ENCODE measurements at regions not wholly inside any gene's neighbourhood (a gene's known extent, or its start where the extent isn't known, plus 50 kb on each side); places are given as distances from the start of the nearest gene placed in this dataset.

GRCh38 chr6:167643223-167643622 is 183.5 kb upstream of the AFDN start:
- Histone ChIP-seq H3K4me1 (ENCODE audit: control insufficient read depth in 3 of 3, insufficient read depth in 2 of 3, low read depth in 1 of 3, low read length in 2 of 3) (peaks cover 0 to 3% (median 0%) of the 10 kb centered on the region in 3 donors), H3K4me3 (ENCODE audit: low read depth in 1 of 3, low read length in 3 of 3) (no peak overlapping the region), H3K36me3 (ENCODE audit: control insufficient read depth in 3 of 3, insufficient read depth in 2 of 3, low read depth in 1 of 3, low read length in 3 of 3) (no peaks in the 10 kb centered on the region), H3K27me3 (ENCODE audit: control insufficient read depth in 3 of 3, insufficient read depth in 3 of 3, low read length in 3 of 3) (no peaks in the 10 kb centered on the region), H3K27ac (ENCODE audit: low read depth in 1 of 3, low read length in 2 of 3) (no peak overlapping the region), H3K9me3 (ENCODE audit: control insufficient read depth in 2 of 2, insufficient read depth in 1 of 2, low read depth in 1 of 2, low read length in 1 of 2) (no peaks in the 10 kb centered on the region)
- DNase-seq: no peak
- no peak for FAIRE-seq
- 83 to 90% (median 89%) methylated on average over 9 of the region's 9 CpGs for WGBS, 3 donors

DNA sequence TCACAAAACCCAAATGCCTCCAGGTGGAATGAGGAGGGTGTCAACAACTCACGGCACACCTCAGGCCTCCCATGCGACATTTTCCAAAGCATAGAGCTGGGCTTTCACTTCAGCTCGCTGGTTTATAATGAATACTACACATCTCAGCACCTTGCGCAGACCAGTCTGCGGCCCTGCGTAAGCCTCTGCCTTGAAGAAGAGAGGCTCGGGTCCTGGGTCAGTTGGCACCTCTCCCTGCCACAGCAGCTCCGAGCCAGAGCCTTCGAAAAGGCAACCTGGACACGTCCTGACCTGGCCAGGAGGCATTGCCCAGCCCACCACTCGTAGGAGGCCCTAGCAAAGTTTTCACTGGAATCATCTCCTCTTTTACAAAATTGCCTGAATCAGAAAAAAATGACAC is 183.0 kb upstream of the AFDN start:
- 91% methylated on average over 11 of the region's 11 CpGs for WGBS, 3 donors
- no peak overlapping the region for H3K4me3 ChIP-seq (ENCODE audit: low read depth in 1 of 3, low read length in 3 of 3)
- DNase-seq (no peak), FAIRE-seq (no peak)
- no peaks in the 10 kb centered on the region for H3K9me3 ChIP-seq (ENCODE audit: control insufficient read depth in 2 of 2, insufficient read depth in 1 of 2, low read depth in 1 of 2, low read length in 1 of 2)
- no peaks in the 10 kb centered on the region for H3K27me3 ChIP-seq (ENCODE audit: control insufficient read depth in 3 of 3, insufficient read depth in 3 of 3, low read length in 3 of 3)
- H3K27ac ChIP-seq (ENCODE audit: low read depth in 1 of 3, low read length in 2 of 3): no peak overlapping the region
- peaks cover 0 to 8% (median 0%) of the 10 kb centered on the region in 3 donors for H3K4me1 ChIP-seq (ENCODE audit: control insufficient read depth in 3 of 3, insufficient read depth in 2 of 3, low read depth in 1 of 3, low read length in 2 of 3)
- H3K36me3 ChIP-seq (ENCODE audit: control insufficient read depth in 3 of 3, insufficient read depth in 2 of 3, low read depth in 1 of 3, low read length in 3 of 3): no peaks in the 10 kb centered on the region

GRCh38 chr6:167644412-167645132 is 182.1 kb upstream of the AFDN start:
- Histone ChIP-seq H3K27ac (ENCODE audit: low read depth in 1 of 3, low read length in 2 of 3) (no peak overlapping the region), H3K36me3 (ENCODE audit: control insufficient read depth in 3 of 3, insufficient read depth in 2 of 3, low read depth in 1 of 3, low read length in 3 of 3) (no peaks in the 10 kb centered on the region), H3K4me1 (ENCODE audit: control insufficient read depth in 3 of 3, insufficient read depth in 2 of 3, low read depth in 1 of 3, low read length in 2 of 3) (peaks cover 0 to 10% (median 0%) of the 10 kb centered on the region in 3 donors), H3K9me3 (ENCODE audit: control insufficient read depth in 2 of 2, insufficient read depth in 1 of 2, low read depth in 1 of 2, low read length in 1 of 2) (no peaks in the 10 kb centered on the region), H3K27me3 (ENCODE audit: control insufficient read depth in 3 of 3, insufficient read depth in 3 of 3, low read length in 3 of 3) (no peaks in the 10 kb centered on the region), H3K4me3 (ENCODE audit: low read depth in 1 of 3, low read length in 3 of 3) (no peak overlapping the region)
- no peak for FAIRE-seq
- 69 to 74% (median 74%) methylated on average over 21 of the region's 21 CpGs for WGBS, 3 donors
- DNase-seq: no peak

DNA sequence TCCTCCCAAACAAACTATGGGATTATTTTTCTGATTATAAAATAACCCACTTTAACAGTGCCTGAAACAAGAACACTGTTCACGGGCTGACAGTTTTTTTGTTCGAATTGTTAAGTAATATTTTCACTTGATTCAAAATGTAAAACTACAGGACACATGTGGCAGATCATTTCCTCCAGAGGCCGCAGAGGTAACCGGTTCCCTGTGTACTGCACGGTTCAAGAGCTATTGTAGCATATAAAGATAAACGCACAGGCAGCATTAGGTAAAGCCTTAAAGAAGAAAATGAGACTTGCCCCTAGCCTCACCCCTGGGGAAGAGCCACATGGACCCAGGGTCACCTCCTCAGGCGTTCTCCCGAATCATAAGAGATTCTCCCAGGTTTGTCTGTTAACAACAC is 181.3 kb upstream of the AFDN start:
- no peaks in the 10 kb centered on the region for H3K36me3 ChIP-seq (ENCODE audit: control insufficient read depth in 3 of 3, insufficient read depth in 2 of 3, low read depth in 1 of 3, low read length in 3 of 3)
- FAIRE-seq (no peak), DNase-seq (no peak)
- 73 to 84% (median 79%) methylated on average over 8 of the region's 8 CpGs for WGBS, 3 donors
- H3K27ac ChIP-seq (ENCODE audit: low read depth in 1 of 3, low read length in 2 of 3): no peak overlapping the region
- H3K4me1 ChIP-seq (ENCODE audit: control insufficient read depth in 3 of 3, insufficient read depth in 2 of 3, low read depth in 1 of 3, low read length in 2 of 3): peaks cover 0 to 10% (median 0%) of the 10 kb centered on the region in 3 donors
- H3K27me3 ChIP-seq (ENCODE audit: control insufficient read depth in 3 of 3, insufficient read depth in 3 of 3, low read length in 3 of 3): no peaks in the 10 kb centered on the region
- no peak overlapping the region for H3K4me3 ChIP-seq (ENCODE audit: low read depth in 1 of 3, low read length in 3 of 3)
- no peaks in the 10 kb centered on the region for H3K9me3 ChIP-seq (ENCODE audit: control insufficient read depth in 2 of 2, insufficient read depth in 1 of 2, low read depth in 1 of 2, low read length in 1 of 2)

DNA sequence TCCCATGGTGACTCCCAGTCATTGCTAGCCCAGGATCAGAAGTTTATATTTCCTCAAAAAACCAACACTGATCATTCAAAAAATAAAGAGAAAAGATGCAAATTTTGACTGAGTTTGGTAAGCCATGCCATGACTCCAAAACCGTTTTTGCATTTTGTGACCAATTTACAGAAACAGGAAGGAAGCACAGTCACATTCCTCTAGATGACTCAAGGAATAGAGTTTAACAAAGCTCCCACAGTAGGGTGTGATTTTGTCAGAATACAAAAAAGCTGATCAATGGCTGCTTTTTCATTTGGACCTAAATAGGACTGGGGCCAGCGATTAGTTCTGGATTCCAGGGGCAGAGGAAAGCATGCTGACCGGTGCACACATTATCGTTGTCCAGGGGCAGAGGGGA is 179.4 kb upstream of the AFDN start:
- FAIRE-seq (no peak), DNase-seq (no peak)
- H3K27ac ChIP-seq (ENCODE audit: low read depth in 1 of 3, low read length in 2 of 3): no peak overlapping the region
- H3K4me3 ChIP-seq (ENCODE audit: low read depth in 1 of 3, low read length in 3 of 3): no peak overlapping the region
- H3K4me1 ChIP-seq (ENCODE audit: control insufficient read depth in 3 of 3, insufficient read depth in 2 of 3, low read depth in 1 of 3, low read length in 2 of 3): peaks cover 0 to 10% (median 0%) of the 10 kb centered on the region in 3 donors
- H3K9me3 ChIP-seq (ENCODE audit: control insufficient read depth in 2 of 2, insufficient read depth in 1 of 2, low read depth in 1 of 2, low read length in 1 of 2): no peaks in the 10 kb centered on the region
- no peaks in the 10 kb centered on the region for H3K27me3 ChIP-seq (ENCODE audit: control insufficient read depth in 3 of 3, insufficient read depth in 3 of 3, low read length in 3 of 3)
- no peaks in the 10 kb centered on the region for H3K36me3 ChIP-seq (ENCODE audit: control insufficient read depth in 3 of 3, insufficient read depth in 2 of 3, low read depth in 1 of 3, low read length in 3 of 3)
- 64 to 92% (median 77%) methylated on average over 4 of the region's 4 CpGs for WGBS, 3 donors

DNA sequence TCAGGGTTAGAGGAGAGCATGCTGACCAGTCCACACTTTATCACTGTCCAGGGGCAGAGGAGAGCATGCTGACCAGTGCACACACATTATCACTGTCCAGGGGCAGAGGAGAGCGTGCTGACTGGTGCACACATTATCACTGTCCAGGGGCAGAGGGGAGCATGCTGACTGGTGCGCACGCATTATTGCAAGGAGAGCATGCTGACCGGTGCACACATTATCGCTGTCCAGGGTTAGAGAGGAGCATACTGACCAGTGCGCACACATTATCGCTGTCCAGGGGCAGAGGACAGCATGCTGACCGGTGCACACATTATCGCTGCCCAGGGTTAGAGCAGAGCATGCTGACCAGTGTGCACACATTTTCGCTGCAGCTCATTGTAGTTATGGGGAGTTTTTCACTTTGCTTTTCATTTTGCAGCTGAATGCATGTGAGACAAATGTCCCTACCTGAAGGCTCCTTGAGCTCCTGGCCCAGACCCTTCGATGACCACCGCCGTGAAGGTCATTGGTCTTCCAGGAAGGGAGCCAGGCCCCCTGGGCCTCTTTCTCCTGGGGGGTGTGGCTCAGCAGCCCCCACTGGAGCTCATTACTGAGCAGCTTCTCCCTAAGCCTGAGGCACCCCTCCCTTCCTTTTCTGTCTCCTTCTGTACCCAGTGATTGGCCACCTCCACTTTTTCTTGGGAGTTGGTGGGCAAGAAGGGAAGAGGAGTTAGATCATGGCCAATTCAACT is 178.8 kb upstream of the AFDN start:
- Histone ChIP-seq H3K27me3 (ENCODE audit: control insufficient read depth in 3 of 3, insufficient read depth in 3 of 3, low read length in 3 of 3) (no peaks in the 10 kb centered on the region), H3K9me3 (ENCODE audit: control insufficient read depth in 2 of 2, insufficient read depth in 1 of 2, low read depth in 1 of 2, low read length in 1 of 2) (no peaks in the 10 kb centered on the region), H3K4me1 (ENCODE audit: control insufficient read depth in 3 of 3, insufficient read depth in 2 of 3, low read depth in 1 of 3, low read length in 2 of 3) (peaks cover 0 to 10% (median 0%) of the 10 kb centered on the region in 3 donors), H3K27ac (ENCODE audit: low read depth in 1 of 3, low read length in 2 of 3) (peak overlapping the region in 1 of 3 donors; percentile 34), H3K4me3 (ENCODE audit: low read depth in 1 of 3, low read length in 3 of 3) (no peak overlapping the region), H3K36me3 (ENCODE audit: control insufficient read depth in 3 of 3, insufficient read depth in 2 of 3, low read depth in 1 of 3, low read length in 3 of 3) (no peaks in the 10 kb centered on the region)
- FAIRE-seq (no peak), DNase-seq (no peak)
- 88 to 91% (median 90%) methylated on average over 13 of the region's 13 CpGs for WGBS, 3 donors

DNA sequence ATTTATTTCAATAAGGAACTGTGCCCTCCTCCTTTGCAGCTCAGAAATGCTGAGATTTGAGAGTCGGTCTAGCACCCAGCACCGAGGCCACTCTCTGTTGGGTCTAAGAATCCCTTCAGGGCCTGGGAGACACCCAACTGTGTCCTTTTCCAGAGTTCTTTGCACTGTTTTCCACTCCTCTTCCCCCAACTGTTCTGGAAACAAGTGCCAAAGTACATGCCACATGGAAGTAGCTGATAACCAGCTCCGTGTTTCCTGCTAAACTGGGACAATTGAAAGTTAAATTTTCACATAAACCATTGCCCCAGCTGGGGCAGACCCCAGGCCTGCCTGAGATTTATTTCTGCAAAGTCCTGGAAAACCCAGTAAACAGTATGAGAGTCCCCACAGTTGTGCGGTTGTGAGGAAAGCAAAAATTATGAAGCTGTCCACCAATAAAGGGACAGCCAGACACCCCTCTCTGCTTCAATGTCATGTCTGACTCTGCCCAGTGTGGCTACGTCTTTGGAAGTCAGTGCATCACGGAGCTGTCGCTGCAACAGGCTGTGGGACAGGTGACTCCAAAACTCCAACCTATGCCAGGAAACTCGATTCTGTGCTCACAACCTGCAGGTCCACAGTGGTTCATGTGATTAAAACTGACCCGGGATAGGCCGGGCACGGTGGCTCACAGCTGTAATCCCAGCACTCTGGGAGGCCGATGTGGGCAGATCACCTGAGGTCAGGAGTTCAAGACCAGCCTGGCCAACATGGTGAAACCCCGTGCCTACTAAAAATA is 178.0 kb upstream of the AFDN start:
- H3K4me3 ChIP-seq (ENCODE audit: low read depth in 1 of 3, low read length in 3 of 3): no peak overlapping the region
- H3K36me3 ChIP-seq (ENCODE audit: control insufficient read depth in 3 of 3, insufficient read depth in 2 of 3, low read depth in 1 of 3, low read length in 3 of 3): no peaks in the 10 kb centered on the region
- H3K4me1 ChIP-seq (ENCODE audit: control insufficient read depth in 3 of 3, insufficient read depth in 2 of 3, low read depth in 1 of 3, low read length in 2 of 3): peaks cover 0 to 10% (median 0%) of the 10 kb centered on the region in 3 donors
- no peaks in the 10 kb centered on the region for H3K27me3 ChIP-seq (ENCODE audit: control insufficient read depth in 3 of 3, insufficient read depth in 3 of 3, low read length in 3 of 3)
- no peaks in the 10 kb centered on the region for H3K9me3 ChIP-seq (ENCODE audit: control insufficient read depth in 2 of 2, insufficient read depth in 1 of 2, low read depth in 1 of 2, low read length in 1 of 2)
- FAIRE-seq (no peak), DNase-seq (peak in 1 of 2 donors; percentile 47)
- peak overlapping the region in 1 of 3 donors; percentile 34 for H3K27ac ChIP-seq (ENCODE audit: low read depth in 1 of 3, low read length in 2 of 3)
- WGBS, 3 donors: 50 to 81% (median 64%) methylated on average over 13 of the region's 13 CpGs

DNA sequence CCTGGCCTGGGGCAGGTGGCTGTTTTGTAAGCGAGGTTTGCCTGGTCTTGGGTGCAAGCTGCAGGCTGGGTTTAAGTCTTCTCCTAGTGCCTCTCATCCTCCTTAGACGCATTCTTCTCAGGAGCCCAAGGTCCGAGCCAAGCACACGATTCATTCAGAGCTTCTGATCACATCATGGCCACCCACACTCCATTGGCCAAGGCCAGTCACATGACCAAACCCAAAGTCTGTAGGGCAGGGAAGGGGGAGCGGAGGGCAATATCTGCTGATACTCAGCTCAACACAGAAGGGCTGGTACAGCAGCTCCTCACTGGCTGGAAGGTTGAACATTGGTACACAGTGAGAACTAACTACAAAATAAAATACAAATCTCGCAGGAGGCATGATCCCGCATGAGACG is 177.2 kb upstream of the AFDN start:
- Histone ChIP-seq H3K9me3 (ENCODE audit: control insufficient read depth in 2 of 2, insufficient read depth in 1 of 2, low read depth in 1 of 2, low read length in 1 of 2) (peaks cover 0 to 2% of the 10 kb centered on the region in 2 donors), H3K4me1 (ENCODE audit: control insufficient read depth in 3 of 3, insufficient read depth in 2 of 3, low read depth in 1 of 3, low read length in 2 of 3) (peaks cover 0 to 10% (median 0%) of the 10 kb centered on the region in 3 donors), H3K27ac (ENCODE audit: low read depth in 1 of 3, low read length in 2 of 3) (no peak overlapping the region), H3K36me3 (ENCODE audit: control insufficient read depth in 3 of 3, insufficient read depth in 2 of 3, low read depth in 1 of 3, low read length in 3 of 3) (no peaks in the 10 kb centered on the region), H3K4me3 (ENCODE audit: low read depth in 1 of 3, low read length in 3 of 3) (no peak overlapping the region), H3K27me3 (ENCODE audit: control insufficient read depth in 3 of 3, insufficient read depth in 3 of 3, low read length in 3 of 3) (no peaks in the 10 kb centered on the region)
- DNase-seq: no peak
- no peak for FAIRE-seq
- 91 to 94% (median 93%) methylated on average over 8 of the region's 8 CpGs for WGBS, 3 donors

Data from small intestine (tissue), 7 donors.